NT2/D1 (cell line): ENCODE measurements at regions not wholly inside any gene's neighbourhood (a gene's known extent, or its start where the extent isn't known, plus 50 kb on each side); places are given as distances from the start of the nearest gene placed in this dataset.

Experiments used
- YY1 ChIP-seq: IDR thresholded peaks from 2 replicates; pipeline ENCODE4 v1.6.1; 2011; ENCODE audit not compliant: insufficient read length, insufficient read depth
- ZNF274 ChIP-seq: IDR thresholded peaks from 2 replicates; pipeline ENCODE4 v1.6.1; 2011; ENCODE audit warnings: mild to moderate bottlenecking, low read depth, low read length

DNA sequence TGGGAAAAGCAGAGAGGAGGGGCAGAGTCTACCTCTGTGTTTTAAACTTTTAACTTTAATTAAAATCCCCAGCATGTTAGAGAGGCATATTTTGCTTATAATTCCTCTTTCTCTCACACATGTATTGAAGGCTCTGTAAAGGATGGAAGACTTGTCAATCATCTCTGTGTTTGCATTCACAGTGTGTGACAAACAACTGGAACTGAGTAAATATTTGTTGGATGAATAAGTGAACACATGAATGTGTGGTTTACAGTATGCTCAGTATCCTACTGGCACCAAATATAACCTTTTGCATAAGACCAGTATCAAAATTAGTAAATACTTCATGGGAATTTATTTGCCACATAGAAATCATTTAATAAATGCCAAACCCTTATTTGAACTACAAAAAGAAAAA is 829.0 kb downstream of the GRID1 start:
- TF ChIP-seq ZNF274 (no peak), YY1 (no peak)
